HG03442 (cell line): ENCODE measurements at regions not wholly inside any gene's neighbourhood (a gene's known extent, or its start where the extent isn't known, plus 50 kb on each side); places are given as distances from the start of the nearest gene placed in this dataset.
"Not testable (repeated sequence)": the region's sequence is repeated elsewhere in the genome, so short reads cannot be mapped to it uniquely, and the experiment has no call there.

Source experiments
- ATAC-seq: cut with Tn5 transposase; IDR thresholded peaks from one replicate; pipeline ENCODE4 v1.9.1; 2021; ENCODE audit warnings: mild to moderate bottlenecking, moderate library complexity; ENCODE audit not compliant: unreplicated experiment

- ATAC-seq, result no peak
Observed at GRCh38 chrX:96430756-96431455, 253.7 kb upstream of the DIAPH2 start.

DNA sequence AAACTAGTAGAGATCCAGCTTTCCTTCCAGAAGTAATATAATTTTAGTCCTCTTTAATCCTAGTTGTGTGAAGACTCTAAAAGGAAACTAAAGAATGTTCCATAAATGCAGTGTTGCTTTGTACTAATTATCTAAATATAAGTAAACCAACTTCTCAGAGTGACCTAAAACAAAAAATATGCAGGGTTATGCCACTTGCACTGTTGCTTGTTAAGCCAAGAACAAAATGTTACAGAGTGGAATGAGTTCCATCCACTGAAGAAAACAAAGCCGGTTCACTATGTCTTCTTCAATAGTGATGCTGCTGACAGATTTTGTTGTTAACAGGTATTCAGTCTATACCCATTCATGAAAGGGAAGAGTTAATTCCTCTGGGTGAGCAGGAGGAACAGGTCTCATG, 252.0 kb upstream of the DIAPH2 start:
- ATAC-seq, result no peak

GRCh38 chrX:96433409-96434077, 251.1 kb upstream of the DIAPH2 start:
- ATAC-seq, result no peak

DNA sequence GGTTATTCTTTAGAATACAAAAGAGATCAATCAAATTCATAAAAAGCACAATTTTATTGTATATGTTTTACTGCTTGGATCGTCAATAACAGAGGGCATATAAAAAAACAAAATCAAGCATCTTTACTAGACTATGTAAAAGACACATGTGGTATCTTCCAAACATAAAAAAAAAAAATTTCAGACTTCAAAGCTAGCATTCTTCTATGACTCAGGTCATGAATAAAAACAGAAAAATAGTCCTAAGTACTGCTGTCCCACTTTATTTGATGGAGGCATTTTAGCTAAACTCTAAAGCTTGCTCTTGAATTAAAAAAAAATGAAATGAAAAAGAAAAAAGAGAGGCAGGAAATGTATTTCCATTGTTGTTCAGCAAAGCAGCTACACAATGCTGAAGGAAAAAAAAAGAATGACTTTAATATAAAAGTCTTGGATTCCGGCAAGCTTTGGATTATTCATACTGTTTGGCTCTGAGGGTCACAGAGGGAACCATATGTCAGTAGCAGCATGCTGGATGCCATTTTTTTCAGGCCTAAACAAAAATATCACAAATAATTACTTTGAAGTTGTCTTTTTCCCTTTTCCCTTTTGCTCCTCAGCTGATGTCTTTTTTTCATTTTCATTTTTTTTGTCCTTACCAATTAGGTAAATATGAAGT, 249.1 kb upstream of the DIAPH2 start:
- no peak for ATAC-seq

GRCh38 chrX:96436105-96436504, 248.5 kb upstream of the DIAPH2 start:
- no peak for ATAC-seq

- ATAC-seq, result no peak
Observed at GRCh38 chrX:96438803-96439202, 245.8 kb upstream of the DIAPH2 start.

- no peak for ATAC-seq
Observed at GRCh38 chrX:96440941-96441340, 243.7 kb upstream of the DIAPH2 start.

- no peak for ATAC-seq
Observed at GRCh38 chrX:96445531-96446065, 239.0 kb upstream of the DIAPH2 start.

GRCh38 chrX:96446524-96446923, 238.1 kb upstream of the DIAPH2 start:
- no peak for ATAC-seq

DNA sequence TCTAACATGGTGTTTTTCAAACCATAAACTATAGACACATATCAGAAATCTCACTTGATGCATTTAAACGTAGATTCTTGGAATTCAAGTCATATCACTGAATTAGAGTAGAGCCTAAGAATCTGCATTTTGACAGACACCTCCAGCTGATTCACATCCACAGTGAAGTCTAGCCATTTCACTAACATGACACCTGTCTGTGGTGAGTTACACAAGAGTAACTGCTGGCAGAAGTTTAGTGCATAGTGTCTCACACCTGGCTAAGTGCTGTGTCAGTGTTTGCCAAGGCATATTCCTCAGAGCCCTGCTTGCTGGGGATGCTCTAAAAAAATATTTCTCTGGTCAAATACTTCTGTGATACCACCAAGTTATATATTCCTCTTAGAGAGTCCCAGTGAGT, 237.5 kb upstream of the DIAPH2 start:
- no peak for ATAC-seq

DNA sequence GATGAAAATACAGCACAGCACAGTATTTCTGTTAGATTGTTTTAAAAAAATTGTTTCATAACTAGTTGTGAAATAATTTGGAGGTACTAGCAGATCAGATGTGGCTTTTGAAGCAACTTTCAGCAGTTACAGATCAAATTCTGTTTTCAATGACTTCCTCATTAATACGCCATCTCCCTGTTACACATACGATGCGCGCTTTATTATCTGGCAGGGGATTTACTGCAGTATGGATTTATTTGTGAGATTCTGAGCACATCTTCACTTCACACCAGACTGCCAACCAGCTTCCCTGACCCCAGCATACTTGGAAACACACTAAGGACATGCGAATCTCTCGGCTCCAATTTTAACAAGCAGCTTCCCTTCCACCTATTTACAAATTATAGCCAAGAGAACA, 235.5 kb upstream of the DIAPH2 start:
- no peak for ATAC-seq

DNA sequence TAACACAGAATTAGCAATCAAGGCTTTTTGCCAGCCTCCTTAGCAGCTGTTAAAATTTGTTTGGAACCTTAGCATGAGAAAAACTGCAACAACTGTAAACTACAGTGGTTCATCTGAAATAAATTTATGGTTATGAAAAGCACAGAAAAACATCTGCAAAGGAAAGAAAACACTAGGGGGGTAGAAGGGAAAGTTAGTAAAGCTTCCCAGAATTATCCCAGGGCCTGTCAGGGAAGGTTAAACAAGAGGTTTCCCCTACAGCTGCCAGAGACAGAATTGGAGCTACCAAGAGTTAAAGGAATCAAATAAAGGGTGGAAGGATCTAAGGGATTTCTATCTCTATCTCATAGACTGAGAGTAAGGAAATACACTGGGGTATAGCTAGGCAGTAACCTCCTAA, 234.7 kb upstream of the DIAPH2 start:
- ATAC-seq, result no peak

DNA sequence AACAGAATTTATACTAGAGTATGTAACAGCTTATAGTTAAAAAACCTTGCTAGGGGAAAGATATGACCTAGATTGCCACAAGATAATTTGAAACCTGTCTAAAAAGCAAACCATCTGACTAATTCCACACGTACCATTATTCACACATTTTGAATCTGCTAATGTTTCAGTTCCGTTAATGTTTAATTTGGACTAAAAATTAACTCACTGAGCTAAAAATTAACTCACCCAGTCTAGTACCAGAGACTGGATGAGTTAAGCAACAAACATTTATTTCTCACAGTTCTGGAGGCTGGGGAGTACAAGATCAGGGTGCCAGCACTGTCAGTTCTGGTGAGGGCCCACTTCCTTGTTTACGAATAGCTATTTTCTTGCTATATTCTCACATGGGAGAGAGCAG, 231.5 kb upstream of the DIAPH2 start:
- ATAC-seq, result peak; percentile 73

DNA sequence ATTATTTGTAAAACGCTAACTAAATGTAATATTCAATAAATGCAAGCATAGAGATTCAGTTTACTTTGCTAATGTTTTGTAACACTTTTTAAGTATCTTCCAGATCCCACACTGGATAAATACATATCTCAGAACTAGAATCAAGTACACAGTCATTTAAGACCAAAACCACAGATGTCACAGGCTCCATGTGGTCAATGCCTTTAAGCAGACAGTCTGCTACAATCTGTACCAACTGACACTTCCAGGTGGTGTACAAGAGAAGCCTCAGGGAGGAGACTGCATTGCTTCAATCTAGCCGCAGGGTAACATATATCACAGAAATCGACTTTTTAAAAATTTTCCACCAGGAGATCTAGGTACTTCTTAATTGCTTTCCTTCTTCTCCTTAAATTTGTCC, 229.6 kb upstream of the DIAPH2 start:
- ATAC-seq, result peak; percentile 60

DNA sequence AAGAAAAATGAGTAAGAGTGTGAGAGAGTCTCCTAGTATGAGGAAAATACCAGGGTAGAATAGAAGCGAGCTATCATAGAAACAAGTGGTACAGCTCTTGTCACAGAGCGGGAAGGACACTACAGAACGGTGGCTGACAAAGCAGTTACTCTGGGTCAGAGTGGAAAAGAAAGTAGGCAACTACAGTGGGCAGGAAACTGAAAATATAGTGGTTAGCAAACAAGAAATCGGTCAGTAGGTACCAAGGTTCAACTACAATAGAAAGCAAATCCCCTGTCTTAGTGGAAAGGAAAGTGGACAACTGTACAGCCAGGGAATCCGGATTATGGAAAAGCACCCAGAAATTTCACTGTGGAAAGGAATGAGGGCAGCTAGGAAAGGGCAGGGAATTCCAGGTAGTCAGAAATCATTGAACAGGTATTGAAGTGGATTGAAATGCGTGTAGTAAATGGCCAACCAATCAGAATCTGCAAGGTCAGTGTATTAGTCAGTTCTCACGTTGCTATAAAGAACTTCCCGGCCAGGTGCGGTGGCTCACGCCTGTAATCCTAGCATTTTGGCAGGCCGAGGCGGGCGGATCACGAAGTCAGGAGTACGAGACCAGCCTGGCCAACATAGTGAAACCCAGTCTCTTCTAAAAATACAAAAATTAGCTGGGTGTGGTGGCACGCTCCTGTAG, 219.6 kb upstream of the DIAPH2 start:
- no peak for ATAC-seq

- ATAC-seq, result no peak
Observed at GRCh38 chrX:96474029-96474740, 210.5 kb upstream of the DIAPH2 start.

GRCh38 chrX:96474741-96475125, 209.9 kb upstream of the DIAPH2 start:
- ATAC-seq, result no peak

DNA sequence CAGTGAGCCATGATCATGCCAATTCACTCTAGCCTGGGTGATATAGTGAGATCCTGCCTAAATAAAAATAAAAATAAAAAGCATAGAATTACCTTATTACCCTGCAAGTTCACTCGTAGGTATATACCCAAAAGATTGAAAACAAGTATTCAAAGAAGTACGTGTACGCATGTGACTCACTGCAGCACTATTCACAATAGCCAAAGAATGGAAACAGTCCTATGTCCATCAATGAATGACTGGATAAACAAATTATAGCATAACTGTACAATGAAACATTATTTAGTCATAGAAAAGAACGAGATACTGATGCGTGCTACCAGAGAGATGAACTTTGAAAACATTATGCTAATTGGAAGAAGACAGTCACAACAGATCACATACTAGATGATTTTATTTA, 204.6 kb upstream of the DIAPH2 start:
- ATAC-seq, result no peak

DNA sequence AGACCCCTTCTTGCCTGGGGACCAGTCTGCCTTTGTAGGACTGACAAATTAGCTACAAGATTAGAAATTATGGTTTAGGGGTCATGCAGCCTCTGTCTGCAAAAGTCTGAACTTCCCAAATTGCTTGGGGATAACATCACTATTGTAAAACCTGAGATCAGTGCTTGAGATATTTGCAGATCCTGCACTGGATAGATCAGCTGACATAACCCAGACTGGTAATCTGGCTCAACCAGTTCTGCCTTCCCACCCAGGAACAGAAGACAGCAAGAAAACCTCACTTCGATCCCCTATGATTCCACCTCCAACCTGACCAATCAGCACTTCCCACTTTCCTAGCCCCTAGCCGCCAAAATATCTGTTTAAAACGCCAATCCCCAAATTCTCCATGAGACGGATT, 202.8 kb upstream of the DIAPH2 start:
- no peak for ATAC-seq

DNA sequence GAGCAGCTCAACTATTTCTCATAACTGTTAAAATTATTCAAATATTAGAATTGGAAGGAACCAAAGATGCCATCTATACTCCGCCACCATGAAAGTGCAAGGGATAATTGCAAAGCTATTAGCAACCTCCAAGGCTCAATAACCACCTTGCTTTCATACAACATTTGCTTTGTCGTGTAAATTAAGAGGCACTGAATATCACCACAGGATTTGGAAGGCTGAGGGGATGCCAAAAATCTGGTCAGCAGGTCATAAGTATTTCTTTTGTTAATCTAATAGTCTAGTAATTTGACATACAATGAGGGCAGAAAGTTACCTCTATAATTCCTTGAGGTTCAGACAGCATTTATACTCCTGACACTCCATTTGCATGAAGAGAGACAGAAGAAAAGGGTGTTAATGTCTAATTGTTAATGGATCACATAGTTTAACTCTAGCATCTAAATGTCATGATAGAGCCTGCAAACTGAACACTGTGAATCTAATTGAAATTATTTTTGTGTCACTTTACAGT, 200.9 kb upstream of the DIAPH2 start:
- no peak for ATAC-seq

GRCh38 chrX:96486687-96487086, 198.0 kb upstream of the DIAPH2 start:
- ATAC-seq, result not testable (repeated sequence)
